ENCODE measurements at regions not wholly inside any gene's neighbourhood (a gene's known extent, or its start where the extent isn't known, plus 50 kb on each side); places are given as distances from the start of the nearest gene placed in this dataset.

DNA sequence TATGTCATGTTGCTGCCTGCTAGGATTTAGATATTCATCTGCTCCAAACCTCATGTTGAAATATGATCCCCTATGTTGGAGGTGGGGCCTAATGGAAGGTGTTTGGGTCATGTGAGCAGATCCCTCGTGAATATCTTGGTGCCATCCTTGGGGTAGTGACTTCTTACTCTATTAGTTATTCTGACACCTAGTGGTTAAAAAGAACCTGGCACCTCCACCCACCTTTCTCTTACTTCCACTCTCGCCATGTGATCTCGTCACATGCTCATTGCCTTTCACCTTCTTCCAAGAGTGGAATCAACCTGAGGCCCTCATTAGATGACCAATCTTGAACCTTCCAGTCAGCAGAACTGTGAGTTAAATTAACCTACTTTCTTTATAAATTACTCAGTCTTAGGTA is 549.4 kb upstream of the SYNCRIP start:
- TF ChIP-seq EP300 (IDR thresholded peaks at IDR 0.05; ENCODE audit: borderline replicate concordance), result no peak
- TF ChIP-seq TEAD4 (IDR thresholded peaks at IDR 0.05), result no peak
- no peak for TF ChIP-seq NFIC (IDR thresholded peaks at IDR 0.05)
- TF ChIP-seq REST (IDR thresholded peaks at IDR 0.05; ENCODE audit: low read depth), result no peak
